GM12891 (cell line): ENCODE measurements at regions not wholly inside any gene's neighbourhood (a gene's known extent, or its start where the extent isn't known, plus 50 kb on each side); places are given as distances from the start of the nearest gene placed in this dataset.

Experiments
- POLR2A ChIP-seq: IDR thresholded peaks from 2 replicates; pipeline ENCODE4 v1.6.1; 2011; ENCODE audit warnings: low read depth, low read length, control low read depth
- POLR2AphosphoS5 ChIP-seq: IDR thresholded peaks from 2 replicates; pipeline ENCODE4 v1.6.1; 2011; ENCODE audit warnings: low read depth, low read length, control low read depth

DNA sequence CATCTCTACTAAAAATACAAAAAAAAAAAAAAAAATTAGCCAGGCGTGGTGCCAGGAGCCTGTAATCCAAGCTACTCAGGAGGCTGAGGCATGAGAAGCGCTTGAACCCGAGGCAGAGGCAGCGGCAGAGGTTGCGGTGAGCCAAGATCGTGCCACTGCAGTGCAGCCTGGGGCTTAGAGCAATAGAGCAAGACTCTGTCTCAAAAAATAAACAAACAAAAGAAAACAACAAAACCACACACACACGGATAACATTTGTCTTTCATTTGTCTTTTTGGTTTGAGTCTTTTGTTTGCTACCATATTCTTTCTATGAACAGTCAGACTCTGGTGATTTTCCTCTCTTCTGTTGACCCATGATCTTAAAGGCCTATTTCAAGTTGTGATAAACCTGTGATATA is 1168.3 kb upstream of the WWC1 start:
- TF ChIP-seq POLR2A: no peak
- no peak for TF ChIP-seq POLR2AphosphoS5
